Tongue (tissue), 1 donor: ENCODE measurements at regions not wholly inside any gene's neighbourhood (a gene's known extent, or its start where the extent isn't known, plus 50 kb on each side); places are given as distances from the start of the nearest gene placed in this dataset.
"Not testable (repeated sequence)": the region's sequence is repeated elsewhere in the genome, so short reads cannot be mapped to it uniquely, and the experiment has no call there.

ENCODE experiments used
- DNase-seq: peaks from one replicate; pipeline ENCODE4 v3.0.0-alpha.2; 2015

DNA sequence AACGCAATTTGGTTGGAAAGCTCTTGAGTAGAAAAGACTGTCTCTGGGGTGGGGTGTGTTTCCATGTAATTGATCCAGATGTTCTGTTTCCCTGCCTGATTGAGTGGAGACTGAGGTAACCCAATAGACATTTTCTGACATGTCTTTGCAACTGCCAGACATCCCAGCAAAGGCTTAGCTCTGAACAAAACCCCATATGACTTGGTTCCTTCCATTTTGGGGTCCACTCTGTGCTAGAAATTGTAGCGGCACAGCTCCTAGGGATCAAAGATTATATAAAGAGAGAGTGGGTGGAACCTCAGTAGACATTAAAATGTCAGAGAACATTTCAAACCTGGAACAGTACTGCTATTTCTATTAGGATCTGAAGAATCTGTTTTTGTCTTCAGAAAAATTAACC, 189.3 kb downstream of the EDN1 start:
- no peak for DNase-seq

DNA sequence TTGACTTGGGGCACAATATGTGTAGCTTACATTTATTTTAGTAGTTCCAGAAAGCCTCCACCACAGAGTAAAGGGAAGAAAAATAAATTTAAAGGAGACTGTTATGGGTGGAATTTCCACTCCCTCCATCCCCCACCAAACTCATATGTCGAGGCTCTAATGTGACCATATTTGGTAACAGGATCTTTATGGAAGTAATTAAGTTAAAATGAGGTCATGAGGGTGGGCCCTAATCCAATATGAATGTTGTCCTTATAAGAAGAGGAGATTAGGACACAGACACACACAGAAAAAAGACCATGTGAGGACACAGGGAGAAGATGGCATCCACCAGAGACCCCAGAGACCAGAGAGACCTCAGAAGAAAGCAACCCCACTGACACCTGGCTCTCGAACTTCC, 189.7 kb downstream of the EDN1 start:
- DNase-seq = no peak

DNA sequence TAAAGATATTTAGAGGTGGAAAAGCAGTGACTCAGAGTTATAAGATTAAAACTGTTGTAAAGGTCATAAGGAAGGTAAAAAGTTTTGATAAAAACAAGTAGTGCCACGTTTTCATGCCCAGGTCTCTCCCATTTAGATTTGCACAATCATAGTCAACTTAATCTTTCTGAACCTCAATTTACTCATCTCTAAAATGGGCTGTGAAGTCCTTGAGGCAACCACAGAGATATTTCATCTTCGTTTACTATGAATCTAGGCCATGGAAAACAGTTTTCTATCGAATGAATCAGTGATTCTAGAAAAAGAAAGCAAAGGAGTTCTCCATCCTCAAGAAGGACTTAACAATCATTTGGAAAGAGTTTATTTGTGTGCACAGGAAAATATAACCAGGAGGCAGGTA, 190.2 kb downstream of the EDN1 start:
- DNase-seq = no peak

- DNase-seq = no peak
Measured at GRCh38 chr6:12481292-12481691, 191.1 kb downstream of the EDN1 start.

- DNase-seq = no peak
Measured at GRCh38 chr6:12481850-12482249, 191.7 kb downstream of the EDN1 start.

GRCh38 chr6:12482386-12483375, 192.5 kb downstream of the EDN1 start:
- DNase-seq = no peak

DNA sequence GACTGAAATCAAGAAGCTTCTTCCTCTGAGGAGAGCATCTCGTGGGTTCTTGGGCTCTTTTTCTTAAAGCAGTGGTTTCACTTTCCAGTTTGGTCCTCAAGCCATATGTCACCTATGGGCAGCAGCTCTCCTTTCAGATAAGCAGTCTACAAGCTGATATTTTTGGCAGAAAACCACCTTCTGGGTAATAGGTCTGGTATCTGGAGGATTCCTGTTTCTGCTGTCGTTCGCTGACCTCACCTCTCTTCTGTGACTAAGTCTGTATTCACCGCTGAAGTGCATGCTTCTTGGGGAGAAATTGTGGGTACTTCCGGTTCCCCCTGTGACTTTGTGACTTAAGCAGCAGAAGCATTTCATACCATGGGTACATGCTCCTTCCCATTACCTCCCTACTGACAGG, 193.6 kb downstream of the EDN1 start:
- no peak for DNase-seq

- DNase-seq = no peak
Measured at GRCh38 chr6:12484519-12484918, 194.4 kb downstream of the EDN1 start.

GRCh38 chr6:12485226-12485764, 195.1 kb downstream of the EDN1 start:
- no peak for DNase-seq

DNA sequence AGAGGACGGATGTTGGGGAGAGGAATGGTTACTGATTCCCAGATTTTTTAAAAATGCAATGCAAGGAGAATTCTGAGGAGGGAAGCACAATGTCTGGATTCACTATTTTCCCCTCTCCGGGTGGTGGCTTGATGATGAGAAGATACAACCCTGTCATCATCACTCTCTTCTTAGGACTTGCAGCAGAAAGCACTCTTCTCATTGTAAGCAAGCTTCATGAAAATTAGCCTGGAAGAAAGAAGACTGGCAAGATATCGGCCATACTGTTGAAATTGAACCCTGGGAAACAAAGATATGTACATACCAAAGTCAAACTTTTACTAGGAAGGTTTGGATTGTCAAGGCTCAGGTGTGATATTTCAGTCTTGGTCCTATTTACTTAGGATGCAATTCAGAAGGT, 195.7 kb downstream of the EDN1 start:
- no peak for DNase-seq

- no peak for DNase-seq
Measured at GRCh38 chr6:12490351-12490903, 200.3 kb downstream of the EDN1 start.

DNA sequence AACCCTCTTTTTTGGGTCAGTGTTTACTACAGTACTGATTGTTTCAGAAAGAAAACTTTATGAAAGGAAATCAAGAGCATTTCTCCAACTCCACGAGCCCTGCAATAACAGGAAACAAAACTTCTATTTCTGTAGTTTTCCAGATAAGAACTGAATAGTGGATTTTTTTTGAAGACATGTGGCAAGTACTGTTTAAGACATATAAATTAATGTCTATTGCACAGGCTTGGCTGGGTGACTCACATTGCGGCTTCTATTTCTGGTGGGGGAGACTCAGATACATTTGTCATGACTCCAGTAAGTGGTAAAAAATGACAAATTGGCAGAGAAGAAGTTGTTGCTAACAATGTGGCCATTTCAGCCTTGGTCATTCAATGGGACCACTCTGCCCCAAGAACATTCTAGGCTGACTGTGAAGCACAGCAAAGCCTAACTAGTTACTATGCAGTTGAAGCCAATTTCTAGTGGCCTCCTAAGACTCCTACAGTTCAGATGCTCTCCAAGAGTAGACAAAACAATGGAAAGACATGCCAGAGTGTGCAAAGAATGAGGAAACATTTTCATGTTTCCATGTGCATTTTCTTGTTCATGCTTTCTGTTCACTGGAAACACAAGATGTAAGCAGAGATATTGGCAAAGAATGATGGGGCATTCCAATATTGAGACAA, 200.9 kb downstream of the EDN1 start:
- DNase-seq = no peak

DNA sequence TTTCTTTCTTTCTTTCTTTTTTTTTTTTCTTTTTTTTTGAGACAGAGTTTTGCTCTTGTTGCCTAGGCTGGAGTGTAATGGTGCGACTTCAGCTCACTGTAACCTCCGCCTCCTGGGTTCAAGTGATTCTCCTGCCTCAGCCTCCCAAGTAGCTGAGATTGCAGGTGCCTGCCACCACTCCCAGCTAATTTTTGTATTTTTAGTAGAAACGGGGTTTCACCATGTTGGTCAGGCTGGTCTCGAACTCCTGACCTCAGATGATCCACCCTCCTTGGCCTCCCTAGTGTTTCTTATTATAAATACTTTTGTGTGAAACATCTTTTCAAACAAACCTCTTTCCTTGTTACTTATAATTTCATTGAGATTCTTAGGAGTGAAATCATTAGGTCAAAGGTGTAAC, 202.8 kb downstream of the EDN1 start:
- DNase-seq = not testable (repeated sequence)

DNA sequence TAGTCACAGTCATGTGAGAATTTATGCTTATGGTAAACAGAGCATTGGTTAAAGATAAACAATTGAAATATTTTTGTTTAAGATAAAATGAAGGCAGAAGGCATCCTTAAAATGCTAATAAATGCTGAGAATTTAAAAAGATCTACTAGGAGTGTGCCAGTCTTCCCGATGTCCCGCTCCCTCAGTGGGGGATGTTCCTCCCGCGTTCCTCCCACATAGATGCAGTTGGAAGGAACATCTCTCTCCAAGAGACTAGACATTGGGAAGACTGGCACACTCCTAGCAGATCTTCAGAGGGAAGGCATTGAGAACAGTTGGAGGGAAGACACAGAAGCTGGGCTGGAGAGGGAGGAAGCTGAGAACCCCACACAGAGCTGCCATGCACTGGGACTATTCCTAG, 203.3 kb downstream of the EDN1 start:
- no peak for DNase-seq

DNA sequence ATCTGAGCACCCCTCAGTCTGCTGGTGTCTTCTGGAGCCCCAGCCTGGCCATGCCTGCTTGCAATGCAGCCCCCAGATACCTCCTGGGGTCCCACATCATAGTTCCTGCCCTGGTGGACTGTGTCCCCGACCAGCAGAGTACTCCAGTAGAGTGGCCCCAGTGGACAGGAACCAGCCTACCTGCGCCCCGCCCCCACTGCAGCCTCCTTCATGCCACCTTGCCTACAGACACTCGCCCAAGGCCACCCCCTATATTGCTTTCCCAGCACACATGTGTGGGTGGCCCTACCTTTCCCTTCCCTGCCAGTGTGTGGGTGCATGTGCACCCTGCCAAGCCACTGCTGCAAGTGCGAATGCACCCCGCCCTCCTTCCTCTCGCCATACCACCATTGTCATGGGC, 204.0 kb downstream of the EDN1 start:
- DNase-seq = no peak

- no peak for DNase-seq
Measured at GRCh38 chr6:12501990-12502389, 211.8 kb downstream of the EDN1 start.

DNA sequence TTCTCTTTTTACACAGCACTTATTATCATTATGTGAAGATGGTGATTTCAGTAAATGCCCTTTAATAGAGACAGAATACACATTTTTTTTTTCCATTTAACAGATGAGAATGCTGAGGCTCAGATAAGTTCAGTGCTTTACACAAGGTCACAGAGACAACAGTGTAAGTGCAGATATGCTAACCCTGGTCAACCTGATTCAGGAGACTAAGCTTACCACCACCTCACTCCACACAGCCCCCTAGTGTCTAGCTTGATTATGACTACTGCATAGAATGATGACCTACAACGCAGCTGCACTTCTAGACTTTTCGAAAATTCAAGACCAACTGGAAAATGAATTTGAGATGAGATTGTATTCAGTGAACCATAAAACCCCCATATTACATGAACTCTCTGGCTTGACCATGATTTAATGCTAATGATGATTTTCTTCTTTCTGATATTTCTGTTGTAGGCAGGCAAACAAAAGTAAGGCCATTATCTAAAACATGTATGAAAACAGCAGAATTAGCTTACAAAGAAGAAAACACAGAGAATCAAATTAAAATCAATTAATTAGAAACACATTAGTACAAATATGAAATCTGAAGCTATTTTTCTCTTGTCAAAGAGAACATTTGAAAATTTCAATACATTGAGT, 212.1 kb upstream of the PHACTR1 start:
- DNase-seq = no peak

DNA sequence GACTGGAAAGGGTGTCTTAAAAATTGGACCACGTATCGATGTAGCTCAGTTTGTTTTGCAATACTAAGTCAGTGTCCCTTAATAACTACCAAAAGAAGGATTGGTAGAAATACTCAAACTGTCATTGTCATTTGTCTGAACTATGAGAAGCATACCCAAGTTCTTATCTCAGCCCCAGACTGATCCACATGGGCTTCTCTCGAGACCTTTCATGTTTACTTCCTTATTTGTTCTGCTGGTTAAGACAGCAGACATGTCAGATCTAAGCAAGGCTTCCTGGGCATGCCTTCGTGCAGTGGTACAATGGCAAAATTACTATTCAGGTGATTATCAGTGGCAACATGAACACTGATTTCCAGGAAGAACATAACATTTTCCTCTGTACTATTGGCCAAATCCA, 211.1 kb upstream of the PHACTR1 start:
- no peak for DNase-seq

GRCh38 chr6:12506159-12506558, 210.4 kb upstream of the PHACTR1 start:
- peak; percentile 20 for DNase-seq

DNA sequence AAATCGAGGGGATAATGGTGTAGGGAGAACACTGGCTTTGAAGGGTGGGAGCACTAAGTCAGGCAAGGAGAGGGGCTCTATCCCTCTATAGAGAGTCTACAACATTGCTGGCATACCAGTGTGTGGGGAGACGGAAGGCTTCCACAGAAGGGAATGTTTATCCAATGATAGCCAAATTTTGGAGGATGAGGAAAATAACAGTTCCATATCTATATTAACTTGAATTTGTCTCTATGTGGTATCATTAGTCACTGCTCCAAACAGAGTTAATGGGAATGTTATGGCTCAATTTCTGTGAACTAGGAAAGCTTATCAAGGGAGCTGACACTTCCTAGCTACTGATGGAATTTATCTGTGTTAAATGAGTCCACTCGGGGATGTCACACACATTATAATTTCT, 208.9 kb upstream of the PHACTR1 start:
- no peak for DNase-seq

GRCh38 chr6:12508553-12508952, 208.0 kb upstream of the PHACTR1 start:
- DNase-seq = no peak

GRCh38 chr6:12509060-12509459, 207.5 kb upstream of the PHACTR1 start:
- no peak for DNase-seq

- no peak for DNase-seq
Measured at GRCh38 chr6:12516070-12516469, 200.5 kb upstream of the PHACTR1 start.
